Left cardiac atrium (tissue), 4 donors: ENCODE measurements at regions not wholly inside any gene's neighbourhood (a gene's known extent, or its start where the extent isn't known, plus 50 kb on each side); places are given as distances from the start of the nearest gene placed in this dataset.
A peak's percentile ranks its signal among the peaks of the same experiment; 100 is the strongest.

ENCODE experiments used
- ATAC-seq, 2 donors: fragments of 200-7000 bp; cut with Tn5 transposase; one replicate each; pipeline ENCODE4 v1.9.1; 2020; ENCODE audit warnings: mild to moderate bottlenecking in 2 of 2, moderate library complexity in 2 of 2
- DNase-seq: peaks from one replicate; pipeline ENCODE4 v3.0.0-alpha.2; 2020
- intact Hi-C, 2 donors: fragments of 100-400 bp; cut with DNase I; formaldehyde crosslinking; loops; one replicate each; pipeline versions ENCODE4 v1.14.1 to v1.15.1; 2022 to 2023
- donor health status: DM: no; HTN: yes; CAD: no.
- donor health status: DM: no; HTN: yes; CAD: no; lungs with severe emphysema.
- donor health status: DM: yes; HTN: yes; CAD: no.
- donor health status: Dilated cardiomyopathy.

GRCh38 chr20:60653111-60653845 lies 598.8 kb upstream of the CDH4 start:
- ATAC-seq, result peak in 1 of 2 donors; percentile 27

GRCh38 chr20:60658681-60659080 lies 593.4 kb upstream of the CDH4 start:
- no peak for ATAC-seq
- no peak for DNase-seq
- intact Hi-C loops, result no loop called here

More at GRCh38 chr20:60653111-60653845, 598.8 kb upstream of the CDH4 start:
- intact Hi-C loops, result no loop called here
- DNase-seq, result no peak

- DNase-seq, result no peak
- ATAC-seq, result no peak
- intact Hi-C loops, result no loop called here
Measured at GRCh38 chr20:60659240-60659639, 592.8 kb upstream of the CDH4 start.

DNA sequence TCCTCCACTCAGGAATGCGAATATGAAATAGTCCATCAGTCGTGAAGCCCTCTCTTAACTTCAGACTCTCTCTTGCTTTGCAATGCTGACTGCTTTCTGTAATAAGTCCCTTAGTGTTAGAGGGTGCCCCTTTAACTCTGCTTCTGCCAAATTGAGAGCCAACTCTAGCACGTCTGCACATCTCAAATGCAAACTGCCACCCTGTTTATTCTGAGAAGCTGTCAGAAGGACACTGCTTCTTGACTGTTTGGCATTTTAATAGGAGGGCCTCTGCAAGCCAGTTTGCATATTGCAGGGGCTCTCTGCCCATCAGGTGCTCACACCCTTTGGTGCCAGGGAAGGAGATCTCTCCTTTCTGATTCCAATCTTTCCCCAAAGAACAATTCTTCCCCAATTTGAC lies 589.8 kb upstream of the CDH4 start:
- ATAC-seq (peak in 1 of 2 donors; percentile 38), DNase-seq (no peak)
- intact Hi-C loops, result no loop called here

DNA sequence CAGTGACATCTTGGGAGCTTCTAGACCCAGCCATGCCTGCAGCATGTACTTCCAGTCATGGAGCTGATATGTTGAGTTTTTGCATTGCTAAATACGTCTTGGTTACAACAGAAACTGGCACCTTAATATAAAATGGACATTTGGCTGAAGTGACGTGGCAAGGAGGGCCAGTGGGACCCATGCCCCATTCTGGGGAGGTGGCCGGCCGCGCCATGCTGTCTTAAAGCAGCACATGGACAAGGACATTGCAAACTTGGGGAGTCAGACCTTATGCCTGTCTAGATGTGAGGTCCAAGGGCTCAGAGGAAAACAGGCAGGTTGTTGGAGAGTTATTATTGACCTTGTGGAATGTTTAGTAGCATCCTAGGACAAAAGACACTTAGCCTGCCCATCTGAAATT lies 588.0 kb upstream of the CDH4 start:
- intact Hi-C loops, result no loop called here
- DNase-seq (no peak), ATAC-seq (no peak)

GRCh38 chr20:60667641-60668040 lies 584.4 kb upstream of the CDH4 start:
- DNase-seq, result no peak
- ATAC-seq, result no peak
- intact Hi-C loops, result no loop called here

- intact Hi-C loops, result no loop called here
- ATAC-seq (no peak), DNase-seq (no peak)
Measured at GRCh38 chr20:60669211-60669610, 582.9 kb upstream of the CDH4 start.

- intact Hi-C loops, result no loop called here
- no peak for ATAC-seq
- DNase-seq, result no peak
Measured at GRCh38 chr20:60676011-60676410, 576.0 kb upstream of the CDH4 start.

- no peak for DNase-seq
- intact Hi-C loops, result no loop called here
- ATAC-seq, result no peak
Measured at GRCh38 chr20:60677819-60678218, 574.2 kb upstream of the CDH4 start.

DNA sequence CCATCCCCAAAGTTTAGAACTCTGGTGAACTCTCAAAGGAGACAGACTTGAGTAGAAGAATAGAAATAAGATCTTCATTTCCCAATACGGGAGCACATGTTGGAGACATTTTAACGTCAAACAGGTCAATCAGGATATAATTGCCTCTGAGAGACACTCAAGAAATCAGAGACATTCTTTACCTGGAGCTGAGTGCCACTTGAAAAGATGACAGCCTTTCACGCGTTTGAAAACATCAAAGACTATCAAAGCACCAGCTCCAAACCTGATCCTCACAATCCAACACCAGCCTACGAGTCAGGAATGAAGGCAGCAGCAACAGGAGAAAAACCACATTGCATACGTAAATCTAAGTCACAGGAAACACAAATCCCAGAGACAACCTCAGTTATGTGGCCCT lies 571.5 kb upstream of the CDH4 start:
- ATAC-seq (no peak), DNase-seq (no peak)
- intact Hi-C loops, result no loop called here

GRCh38 chr20:60687213-60687612 lies 564.8 kb upstream of the CDH4 start:
- intact Hi-C loops, result no loop called here
- DNase-seq (no peak), ATAC-seq (no peak)

GRCh38 chr20:60690771-60691170 lies 561.3 kb upstream of the CDH4 start:
- intact Hi-C loops, result no loop called here
- ATAC-seq, result no peak

GRCh38 chr20:60691966-60692615 lies 560.0 kb upstream of the CDH4 start:
- ATAC-seq (no peak), DNase-seq (no peak)
- intact Hi-C loops, result no loop called here

More at GRCh38 chr20:60690771-60691170, 561.3 kb upstream of the CDH4 start:
- DNase-seq, result no peak

DNA sequence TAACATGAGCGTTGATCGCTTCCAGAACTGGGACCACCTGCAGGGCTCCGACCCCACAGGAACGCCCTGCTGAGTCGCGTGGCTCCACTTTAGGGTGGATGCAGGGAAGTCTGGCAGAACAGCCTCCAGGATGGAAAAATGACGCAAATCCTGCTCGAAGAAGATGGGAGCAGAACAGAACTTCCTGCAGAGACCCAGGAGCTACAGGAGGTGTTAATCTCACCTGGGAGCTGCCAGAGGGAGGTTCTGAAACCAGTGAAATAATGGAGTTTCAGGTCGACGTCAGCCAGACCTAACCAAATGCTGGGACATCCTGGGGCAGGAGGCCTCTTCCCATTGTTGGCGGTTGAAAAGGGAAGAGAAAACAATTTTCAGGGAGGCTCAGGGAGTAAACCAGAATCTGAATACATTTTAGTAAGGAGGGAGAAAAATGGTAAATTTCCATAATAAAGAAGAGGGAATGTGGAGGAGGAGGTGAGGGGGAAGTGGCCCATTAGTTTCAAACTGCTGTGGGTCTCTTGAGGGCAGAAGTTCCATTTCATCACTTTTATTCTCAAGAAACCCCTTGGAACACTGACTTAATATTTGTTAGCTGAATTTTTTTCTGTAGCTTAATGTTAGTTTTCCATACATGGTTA lies 558.4 kb upstream of the CDH4 start:
- intact Hi-C loops, result no loop called here
- ATAC-seq, result no peak
- DNase-seq, result no peak

DNA sequence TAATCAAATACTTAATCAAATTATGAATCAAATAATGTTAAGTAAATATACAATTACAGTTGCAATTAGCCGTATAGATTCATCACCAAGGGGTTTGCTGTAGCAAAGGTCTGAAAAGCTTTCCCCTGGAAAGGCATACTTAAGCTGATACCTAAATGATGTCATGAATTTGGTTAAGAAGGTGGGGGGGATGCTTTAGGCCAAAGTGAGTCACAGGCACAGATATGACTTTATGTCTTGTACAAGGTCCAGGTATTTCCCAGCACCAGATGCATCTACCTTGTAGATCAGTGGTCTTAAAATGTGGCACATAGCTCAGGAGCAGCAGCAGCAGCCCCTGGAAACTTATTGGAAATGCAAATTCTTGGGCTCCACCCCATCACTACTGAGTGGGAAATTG lies 557.3 kb upstream of the CDH4 start:
- intact Hi-C loops, result no loop called here
- DNase-seq (no peak), ATAC-seq (no peak)

GRCh38 chr20:60695226-60696000 lies 556.6 kb upstream of the CDH4 start:
- intact Hi-C loops, result no loop called here
- ATAC-seq (peak in 1 of 2 donors; percentile 76), DNase-seq (no peak)

DNA sequence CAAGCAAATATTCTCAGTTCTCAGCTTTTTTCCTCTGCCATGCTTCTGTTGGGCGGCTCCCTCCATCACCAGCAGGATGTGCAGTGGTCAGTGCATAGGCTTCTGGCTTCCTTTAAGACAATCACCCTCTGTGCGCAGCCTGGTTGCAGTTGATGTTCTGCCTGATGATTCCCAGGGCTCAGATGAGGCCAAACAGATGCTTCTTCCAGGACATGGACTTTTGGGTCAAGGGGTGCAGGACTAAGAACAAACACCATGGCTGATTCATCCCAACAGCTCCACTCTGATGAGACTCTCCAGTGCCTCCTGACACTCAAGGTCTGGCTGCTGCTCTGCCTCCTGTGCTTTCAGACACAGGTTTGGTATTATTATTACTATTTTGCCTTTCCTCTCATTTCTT lies 554.8 kb upstream of the CDH4 start:
- intact Hi-C loops, result no loop called here
- ATAC-seq, result no peak
- DNase-seq, result no peak

- DNase-seq, result no peak
- intact Hi-C loops, result no loop called here
- no peak for ATAC-seq
Measured at GRCh38 chr20:60700728-60701127, 551.3 kb upstream of the CDH4 start.

DNA sequence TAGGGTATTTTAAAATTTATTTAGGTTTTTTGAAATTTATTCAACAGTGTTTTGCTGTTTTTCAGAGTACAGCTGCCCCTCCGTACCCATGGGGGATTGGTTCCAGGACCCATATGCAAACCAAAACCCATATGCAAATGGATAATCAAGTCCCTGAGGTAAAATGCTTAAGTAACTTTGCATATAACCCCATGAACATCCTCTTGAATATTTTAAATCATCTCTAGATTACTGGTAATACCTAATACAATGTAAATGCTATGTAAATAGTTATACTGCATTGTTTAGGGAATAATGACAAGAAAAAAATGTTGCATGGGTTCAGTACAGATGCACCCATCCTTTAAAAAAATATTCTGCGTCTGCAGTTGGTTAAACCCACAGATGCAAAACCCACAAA lies 547.9 kb upstream of the CDH4 start:
- intact Hi-C loops, result no loop called here
- ATAC-seq, result no peak
- DNase-seq, result no peak

DNA sequence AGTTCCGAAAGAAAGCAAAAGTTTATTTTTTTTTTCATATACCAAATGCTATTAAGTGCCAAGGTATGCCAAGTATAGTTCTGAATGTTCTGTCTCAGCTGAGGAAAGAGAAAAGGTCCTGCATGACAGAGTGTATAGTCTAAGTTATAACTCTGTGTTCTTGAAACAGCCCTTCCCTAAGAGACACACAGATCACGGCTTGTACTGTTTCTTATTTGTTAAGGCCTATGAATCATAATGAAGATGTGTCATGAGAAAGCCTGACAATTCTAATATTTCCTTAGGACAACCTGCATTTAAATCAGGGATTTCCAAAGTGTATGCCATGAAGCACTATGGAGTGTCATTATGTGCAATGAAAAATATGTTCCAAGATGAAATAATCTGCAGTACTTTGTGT lies 538.7 kb upstream of the CDH4 start:
- DNase-seq (no peak), ATAC-seq (no peak)
- intact Hi-C loops, result no loop called here
